Right lobe of liver (tissue), 6 donors: ENCODE measurements at regions not wholly inside any gene's neighbourhood (a gene's known extent, or its start where the extent isn't known, plus 50 kb on each side); places are given as distances from the start of the nearest gene placed in this dataset.

Experiments
- ATAC-seq, 4 donors: fragments of 200-7000 bp; cut with Tn5 transposase; one replicate each; pipeline ENCODE4 v1.9.1; 2020; ENCODE audit warnings: mild to moderate bottlenecking in 4 of 4, moderate library complexity in 4 of 4
- DNase-seq, 3 donors: peaks; one replicate each; pipeline ENCODE4 v3.0.0-alpha.2; 2020
- H3K27ac ChIP-seq, 3 donors: fragments of 200-600 bp; one replicate each; pipeline ENCODE4 v1.8.0; 2022
- H3K27me3 ChIP-seq, 2 donors: fragments of 200-600 bp; one replicate each; pipeline ENCODE4 v1.8.0; 2022
- H3K36me3 ChIP-seq, 4 donors: fragments of 200-600 bp; sonication (generic) in 1 of 4; one replicate each; pipeline versions ENCODE4 v1.5.1 to v1.8.0; 2017 to 2022; ENCODE audit warnings: control low read depth in 1 of 4
- H3K4me1 ChIP-seq, 4 donors: fragments of 200-600 bp; sonication (generic) in 1 of 4; one replicate each; pipeline versions ENCODE4 v1.5.1 to v1.8.0; 2017 to 2022; ENCODE audit warnings: control low read depth in 1 of 4
- H3K4me3 ChIP-seq, 3 donors: fragments of 200-600 bp; one replicate each; pipeline ENCODE4 v1.8.0; 2022
- H3K9me3 ChIP-seq, 4 donors: fragments of 200-600 bp; sonication (generic) in 1 of 4; one replicate each; pipeline versions ENCODE4 v1.5.1 to v1.8.0; 2017 to 2022; ENCODE audit warnings: control low read depth in 1 of 4
- CTCF ChIP-seq, 4 donors: fragments of 200-600 bp in 3 of 4; fragments of 450-650 bp in 1 of 4; IDR thresholded peaks; one replicate each; pipeline versions ENCODE4 v1.5.1 to v1.8.0; 2016 to 2022; ENCODE audit warnings: antibody characterized with exemption in 4 of 4, mild to moderate bottlenecking in 2 of 4
- POLR2A ChIP-seq: fragments of 450-650 bp; IDR thresholded peaks from one replicate; pipeline ENCODE4 v1.6.1; 2017; ENCODE audit warnings: antibody characterized with exemption, mild to moderate bottlenecking
- WGBS: methylation state at CpG from one replicate; pipeline ENCODE4 v1.1.6; 2018; ENCODE audit warnings: low coverage, low lambda C conversion rate; ENCODE audit not compliant: insufficient coverage; ENCODE audit errors: missing lambda C conversion rate; 5-methylcytosine and 5-hydroxymethylcytosine counted together
- intact Hi-C, 2 donors: fragments of 100-400 bp; cut with DNase I; formaldehyde crosslinking; loops; one replicate each; pipeline versions ENCODE4 v1.11.2 to v1.14.1; 2022
- donor health status: DM: no; HTN: yes; CAD: no.
- donor health status: DM: no; HTN: no; CAD: no.
- donor health status: DM: no; HTN: no; CAD: no.
- donor health status: DM: no; HTN: yes; CAD: no.
- donor health status: DM: no; HTN: yes; CAD: no.

GRCh38 chr5:87831499-87831898 lies 418.8 kb upstream of the CCNH start:
- no peak for TF ChIP-seq POLR2A
- TF ChIP-seq CTCF (IDR thresholded peaks at IDR 0.05) = no peak
- Histone ChIP-seq H3K36me3 (no peaks in the 10 kb centered on the region), H3K27me3 (no peaks in the 10 kb centered on the region), H3K4me1 (peaks cover 0 to 9% (median 0%) of the 10 kb centered on the region in 4 donors), H3K27ac (no peak overlapping the region), H3K4me3 (no peak overlapping the region), H3K9me3 (no peaks in the 10 kb centered on the region)
- 80% methylated on average over 1 of the region's 2 CpGs for WGBS
- intact Hi-C loops = no loop called here
- DNase-seq (no peak), ATAC-seq (no peak)

GRCh38 chr5:87829217-87829551 lies 416.5 kb upstream of the CCNH start:
- H3K9me3 ChIP-seq = no peaks in the 10 kb centered on the region
- no peaks in the 10 kb centered on the region for H3K36me3 ChIP-seq
- intact Hi-C loops = no loop called here
- peak overlapping the region in 1 of 3 donors; percentile 2 for H3K4me3 ChIP-seq
- DNase-seq (peak; percentile 83 to 92 (median 86)), ATAC-seq (peak; percentile 94 to 99 (median 98))
- 27% methylated on average over 5 of the region's 5 CpGs for WGBS
- H3K27ac ChIP-seq = peak overlapping the region in 2 of 3 donors; percentile 55 to 75
- TF ChIP-seq CTCF (IDR thresholded peaks at IDR 0.05) (no peak), POLR2A (no peak)
- no peaks in the 10 kb centered on the region for H3K27me3 ChIP-seq
- peaks cover 0 to 9% (median 0%) of the 10 kb centered on the region in 4 donors for H3K4me1 ChIP-seq

- no peaks in the 10 kb centered on the region for H3K9me3 ChIP-seq
- WGBS = 33% methylated on average over 2 of the region's 2 CpGs
- no peaks in the 10 kb centered on the region for H3K36me3 ChIP-seq
- DNase-seq (no peak), ATAC-seq (peak; percentile 60 to 67 (median 62))
- peak overlapping the region in 1 of 3 donors; percentile 2 for H3K4me3 ChIP-seq
- H3K27me3 ChIP-seq = no peaks in the 10 kb centered on the region
- peak overlapping the region in 2 of 3 donors; percentile 55 to 75 for H3K27ac ChIP-seq
- TF ChIP-seq CTCF (IDR thresholded peaks at IDR 0.05) = no peak
- TF ChIP-seq POLR2A = no peak
- H3K4me1 ChIP-seq = peaks cover 0 to 9% (median 0%) of the 10 kb centered on the region in 4 donors
- intact Hi-C loops = no loop called here
Measured at GRCh38 chr5:87828545-87829216, 416.0 kb upstream of the CCNH start.

GRCh38 chr5:87827539-87827938 lies 414.8 kb upstream of the CCNH start:
- DNase-seq = no peak
- TF ChIP-seq CTCF (IDR thresholded peaks at IDR 0.05) (no peak), POLR2A (no peak)
- WGBS = 80% methylated on average over 8 of the region's 8 CpGs
- no peak overlapping the region for H3K27ac ChIP-seq
- intact Hi-C loops = no loop called here
- no peaks in the 10 kb centered on the region for H3K27me3 ChIP-seq
- H3K36me3 ChIP-seq = no peaks in the 10 kb centered on the region
- ATAC-seq = no peak
- no peaks in the 10 kb centered on the region for H3K9me3 ChIP-seq
- H3K4me3 ChIP-seq = no peak overlapping the region
- peaks cover 0 to 9% (median 0%) of the 10 kb centered on the region in 4 donors for H3K4me1 ChIP-seq
